ENCODE measurements at regions not wholly inside any gene's neighbourhood (a gene's known extent, or its start where the extent isn't known, plus 50 kb on each side); places are given as distances from the start of the nearest gene placed in this dataset.

DNA sequence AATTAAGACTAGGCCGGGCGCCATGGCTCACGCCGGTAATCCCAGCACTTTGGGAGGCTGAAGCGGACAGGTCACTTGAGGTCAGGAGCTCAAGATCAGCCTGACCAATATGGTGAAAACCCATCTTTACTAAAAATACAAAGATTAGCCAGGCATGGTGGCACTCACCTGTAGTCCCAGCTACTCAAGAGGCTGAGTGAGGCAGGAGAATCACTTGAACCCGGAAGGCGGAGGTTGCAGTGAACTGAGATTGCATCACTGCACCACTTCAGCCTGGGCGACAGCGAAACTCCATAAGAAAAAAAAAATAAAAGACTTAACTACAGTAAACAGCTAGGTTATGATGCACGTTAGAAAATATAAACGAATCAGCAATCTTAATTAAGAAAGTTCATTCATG is 216.0 kb upstream of the TEX13C start:
- DNase-seq (ENCODE audit: low read depth): no peak
- TF ChIP-seq, protein P1, sequence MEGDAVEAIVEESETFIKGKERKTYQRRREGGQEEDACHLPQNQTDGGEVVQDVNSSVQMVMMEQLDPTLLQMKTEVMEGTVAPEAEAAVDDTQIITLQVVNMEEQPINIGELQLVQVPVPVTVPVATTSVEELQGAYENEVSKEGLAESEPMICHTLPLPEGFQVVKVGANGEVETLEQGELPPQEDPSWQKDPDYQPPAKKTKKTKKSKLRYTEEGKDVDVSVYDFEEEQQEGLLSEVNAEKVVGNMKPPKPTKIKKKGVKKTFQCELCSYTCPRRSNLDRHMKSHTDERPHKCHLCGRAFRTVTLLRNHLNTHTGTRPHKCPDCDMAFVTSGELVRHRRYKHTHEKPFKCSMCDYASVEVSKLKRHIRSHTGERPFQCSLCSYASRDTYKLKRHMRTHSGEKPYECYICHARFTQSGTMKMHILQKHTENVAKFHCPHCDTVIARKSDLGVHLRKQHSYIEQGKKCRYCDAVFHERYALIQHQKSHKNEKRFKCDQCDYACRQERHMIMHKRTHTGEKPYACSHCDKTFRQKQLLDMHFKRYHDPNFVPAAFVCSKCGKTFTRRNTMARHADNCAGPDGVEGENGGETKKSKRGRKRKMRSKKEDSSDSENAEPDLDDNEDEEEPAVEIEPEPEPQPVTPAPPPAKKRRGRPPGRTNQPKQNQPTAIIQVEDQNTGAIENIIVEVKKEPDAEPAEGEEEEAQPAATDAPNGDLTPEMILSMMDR (IDR thresholded peaks at IDR 0.05; ENCODE audit: control insufficient read depth, insufficient read depth, low read depth, low read length, missing control alignments): no peak

DNA sequence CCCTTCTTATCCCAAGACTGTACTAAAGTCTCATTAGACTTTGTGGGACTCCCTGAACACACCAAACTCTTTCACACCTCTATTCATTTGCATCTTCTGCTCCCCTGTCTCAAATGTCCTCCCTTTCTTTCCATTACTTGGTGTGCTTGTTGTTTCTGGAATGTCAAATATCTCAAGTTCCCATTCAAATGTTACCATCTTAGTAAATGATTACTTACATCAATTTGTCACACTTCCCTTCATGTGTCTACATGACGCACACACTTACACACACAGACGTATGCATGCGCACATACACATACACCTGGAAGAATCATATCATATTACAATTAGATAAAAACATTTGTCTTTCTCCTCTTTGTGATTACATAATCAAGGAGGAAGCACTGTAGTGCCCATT is 210.8 kb upstream of the TEX13C start:
- no peak overlapping the region for H3K4me3 ChIP-seq (ENCODE audit: control insufficient read depth, low read depth, low read length)
- no peak for DNase-seq (ENCODE audit: low read depth)
- TF ChIP-seq, protein P1 (IDR thresholded peaks at IDR 0.05; ENCODE audit: control insufficient read depth, insufficient read depth, low read depth, low read length, missing control alignments): no peak

More for the DNA sequence above, 216.0 kb upstream of the TEX13C start:
- no peak overlapping the region for H3K4me3 ChIP-seq (ENCODE audit: control insufficient read depth, low read depth, low read length)

DNA sequence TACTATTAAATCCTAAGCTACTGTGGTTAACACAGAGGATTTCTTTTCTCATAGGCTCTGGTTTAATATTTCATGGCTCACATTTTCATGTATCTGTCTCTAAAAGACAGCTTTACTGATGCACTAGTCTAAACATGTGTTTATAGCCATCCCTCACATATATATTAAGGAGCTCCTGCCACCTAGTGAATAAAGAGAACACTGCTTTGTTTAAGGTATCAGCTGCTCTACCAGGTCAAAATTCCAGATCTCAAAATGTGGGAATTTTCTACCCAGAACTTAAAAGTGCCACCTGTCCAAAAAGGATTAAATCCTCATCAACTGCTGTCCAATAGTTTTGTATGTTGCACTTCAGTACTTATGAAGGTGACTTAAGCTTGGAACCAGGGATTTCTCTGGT is 188.5 kb upstream of the TEX13C start:
- TF ChIP-seq, protein P1 (IDR thresholded peaks at IDR 0.05; ENCODE audit: control insufficient read depth, insufficient read depth, low read depth, low read length, missing control alignments): no peak
- no peak overlapping the region for H3K4me3 ChIP-seq (ENCODE audit: control insufficient read depth, low read depth, low read length)
- no peak for DNase-seq (ENCODE audit: low read depth)

DNA sequence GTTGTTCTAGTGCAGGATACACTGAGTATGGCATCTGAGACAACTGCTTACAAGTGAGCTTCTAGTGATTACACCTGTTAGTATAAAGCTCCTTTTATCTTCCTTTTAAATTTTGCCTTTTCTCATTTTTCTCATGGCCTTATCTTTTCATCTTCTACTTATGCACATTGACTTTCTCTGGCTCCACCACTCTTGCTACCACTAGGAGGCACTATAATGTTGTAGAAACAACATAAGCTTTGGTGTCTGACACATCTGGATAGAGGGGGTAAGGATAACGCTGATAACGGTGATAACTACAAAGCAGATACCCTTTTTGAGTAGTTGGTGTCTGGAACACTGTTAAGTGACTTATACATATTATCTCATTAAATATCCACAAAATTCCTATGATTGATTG is 187.4 kb upstream of the TEX13C start:
- TF ChIP-seq, protein P1 (IDR thresholded peaks at IDR 0.05; ENCODE audit: control insufficient read depth, insufficient read depth, low read depth, low read length, missing control alignments): peak; percentile 14
- no peak for DNase-seq (ENCODE audit: low read depth)
- H3K4me3 ChIP-seq (ENCODE audit: control insufficient read depth, low read depth, low read length): no peak overlapping the region

DNA sequence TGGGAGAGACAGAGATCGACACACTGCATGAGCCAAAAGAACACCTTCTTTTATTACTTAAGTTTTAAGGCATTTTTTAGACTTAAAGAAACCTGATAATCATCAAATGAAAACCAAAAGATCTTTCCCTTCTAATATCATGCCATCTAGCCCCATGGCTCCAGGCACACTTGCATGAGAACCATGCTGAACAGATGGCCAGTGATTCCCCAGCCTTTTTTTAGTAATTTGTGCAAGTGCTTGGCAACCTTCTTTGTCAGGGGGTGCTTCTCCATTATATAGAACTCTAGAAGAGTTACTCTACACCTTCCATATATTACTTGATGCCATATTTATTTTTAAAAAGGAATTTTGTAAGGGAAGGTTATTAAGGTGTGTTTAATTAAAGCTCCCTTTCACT is 182.2 kb upstream of the TEX13C start:
- DNase-seq (ENCODE audit: low read depth): no peak
- no peak overlapping the region for H3K4me3 ChIP-seq (ENCODE audit: control insufficient read depth, low read depth, low read length)
- TF ChIP-seq, protein P1 (IDR thresholded peaks at IDR 0.05; ENCODE audit: control insufficient read depth, insufficient read depth, low read depth, low read length, missing control alignments): no peak

DNA sequence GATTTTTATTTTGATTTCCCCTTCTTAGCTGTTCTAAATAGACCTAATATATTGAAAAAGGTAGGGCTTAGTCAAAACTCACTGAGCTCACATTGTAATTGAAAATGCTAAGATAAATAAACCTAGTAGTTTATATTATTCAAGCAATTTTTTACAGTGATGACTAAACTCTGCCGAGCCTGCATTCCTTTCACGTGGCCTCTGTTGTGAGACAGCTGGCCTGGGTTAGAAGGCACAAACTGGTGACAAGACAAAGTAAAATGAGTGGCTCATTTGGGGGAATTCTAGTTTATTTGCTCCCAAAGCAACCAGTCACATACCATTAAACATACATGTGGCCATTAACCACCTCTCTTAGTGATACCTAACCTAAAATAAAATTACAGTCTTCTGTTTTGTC is 169.4 kb upstream of the TEX13C start:
- DNase-seq (ENCODE audit: low read depth): no peak
- TF ChIP-seq, protein P1 (IDR thresholded peaks at IDR 0.05; ENCODE audit: control insufficient read depth, insufficient read depth, low read depth, low read length, missing control alignments): no peak
- no peak overlapping the region for H3K4me3 ChIP-seq (ENCODE audit: control insufficient read depth, low read depth, low read length)

DNA sequence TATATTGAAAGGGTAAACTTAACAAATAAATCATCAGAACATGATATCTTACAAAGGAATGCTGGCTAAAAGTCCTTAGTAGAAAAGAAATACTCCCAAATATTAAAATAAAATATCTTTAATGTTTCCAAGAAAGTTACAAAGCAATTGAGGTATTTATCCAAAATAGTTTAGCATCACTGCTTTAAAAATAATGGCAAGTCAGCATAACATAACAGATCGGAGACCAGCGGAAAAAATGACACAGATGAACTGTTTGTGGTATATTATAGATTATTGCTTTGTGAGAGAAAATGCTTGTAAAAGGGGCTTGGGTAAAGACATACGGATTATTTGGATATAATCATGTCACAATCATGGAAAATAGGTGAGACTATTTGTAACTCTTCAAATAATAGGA is 168.5 kb upstream of the TEX13C start:
- DNase-seq (ENCODE audit: low read depth): no peak
- no peak overlapping the region for H3K4me3 ChIP-seq (ENCODE audit: control insufficient read depth, low read depth, low read length)
- TF ChIP-seq, protein P1 (IDR thresholded peaks at IDR 0.05; ENCODE audit: control insufficient read depth, insufficient read depth, low read depth, low read length, missing control alignments): no peak
